Neural progenitor cell (in vitro differentiated cells): ENCODE measurements at regions not wholly inside any gene's neighbourhood (a gene's known extent, or its start where the extent isn't known, plus 50 kb on each side); places are given as distances from the start of the nearest gene placed in this dataset.

Source experiments
- DNase-seq: peaks from one replicate; pipeline ENCODE4 v3.0.0-alpha.2; 2016; ENCODE audit warnings: low spot score
- H2AFZ ChIP-seq: fragments of 200-600 bp; sonication (generic); replicated peaks from 2 replicates; pipeline ENCODE4 v1.6.1; 2016; ENCODE audit warnings: antibody characterized with exemption
- H3F3A ChIP-seq: fragments of 200-600 bp; sonication (generic); 2 replicates; pipeline ENCODE4 v1.6.1; 2016; ENCODE audit warnings: antibody characterized with exemption, low read depth
- H3K27ac ChIP-seq: fragments of 200-600 bp; sonication (generic); 2 replicates; pipeline ENCODE4 v1.5.1; 2016; ENCODE audit warnings: mild to moderate bottlenecking
- H3K27me3 ChIP-seq: fragments of 200-600 bp; sonication (generic); 2 replicates; pipeline ENCODE4 v1.6.1; 2016; ENCODE audit warnings: mild to moderate bottlenecking, moderate library complexity
- H3K36me3 ChIP-seq: fragments of 200-600 bp; sonication (generic); 2 replicates; pipeline ENCODE4 v1.5.1; 2016
- H3K4me1 ChIP-seq: fragments of 200-600 bp; sonication (generic); 2 replicates; pipeline ENCODE4 v1.6.1; 2016; ENCODE audit warnings: mixed run types
- H3K4me2 ChIP-seq: fragments of 200-600 bp; sonication (generic); 2 replicates; pipeline ENCODE4 v1.6.1; 2016
- H3K4me3 ChIP-seq: fragments of 200-600 bp; sonication (generic); 2 replicates; pipeline ENCODE4 v1.5.1; 2016
- H3K79me2 ChIP-seq: fragments of 200-600 bp; sonication (generic); 2 replicates; pipeline ENCODE4 v1.6.1; 2016; ENCODE audit warnings: low read depth
- H3K9ac ChIP-seq: fragments of 200-600 bp; sonication (generic); 2 replicates; pipeline ENCODE4 v1.6.1; 2016
- H3K9me3 ChIP-seq: fragments of 200-600 bp; sonication (generic); 2 replicates; pipeline ENCODE4 v1.5.1; 2016; ENCODE audit warnings: low read depth
- H4K20me1 ChIP-seq: fragments of 200-600 bp; sonication (generic); 2 replicates; pipeline ENCODE4 v1.6.1; 2016; ENCODE audit warnings: low read depth
- H3K27ac Mint-ChIP-seq: 3 replicates; pipeline ENCODE4 v1.8.0; 2021; ENCODE audit warnings: mixed read lengths
- H3K27me3 Mint-ChIP-seq: 2 replicates; pipeline ENCODE4 v1.8.0; 2022; ENCODE audit warnings: low read depth, mild to moderate bottlenecking, inconsistent platforms, moderate library complexity, mixed read lengths; ENCODE audit not compliant: insufficient read depth
- H3K36me3 Mint-ChIP-seq: 3 replicates; pipeline ENCODE4 v1.8.0; 2021; ENCODE audit warnings: mixed read lengths
- H3K4me1 Mint-ChIP-seq: 3 replicates; pipeline ENCODE4 v1.8.0; 2021; ENCODE audit warnings: mixed read lengths
- H3K4me3 Mint-ChIP-seq: 3 replicates; pipeline ENCODE4 v1.8.0; 2021; ENCODE audit warnings: mild to moderate bottlenecking, moderate library complexity, mixed read lengths
- H3K9me3 Mint-ChIP-seq: 3 replicates; pipeline ENCODE4 v1.8.0; 2020; ENCODE audit warnings: mixed read lengths
- EZH2 ChIP-seq: fragments of 200-600 bp; sonication (generic); IDR thresholded peaks from 2 replicates; pipeline ENCODE4 v1.6.1; 2017; ENCODE audit warnings: antibody characterized with exemption, mild to moderate bottlenecking, moderate library complexity
- EZH2phosphoT487 ChIP-seq: fragments of 200-600 bp; sonication (generic); IDR thresholded peaks from 2 replicates; pipeline ENCODE4 v1.6.1; 2017; ENCODE audit warnings: antibody characterized with exemption
- TF ChIP-seq, protein P1 (sequence below): fragments of 200-600 bp; sonication (generic); IDR thresholded peaks from 2 replicates; pipeline ENCODE4 v1.5.1; 2017; ENCODE audit warnings: antibody characterized with exemption, mild to moderate bottlenecking

DNA sequence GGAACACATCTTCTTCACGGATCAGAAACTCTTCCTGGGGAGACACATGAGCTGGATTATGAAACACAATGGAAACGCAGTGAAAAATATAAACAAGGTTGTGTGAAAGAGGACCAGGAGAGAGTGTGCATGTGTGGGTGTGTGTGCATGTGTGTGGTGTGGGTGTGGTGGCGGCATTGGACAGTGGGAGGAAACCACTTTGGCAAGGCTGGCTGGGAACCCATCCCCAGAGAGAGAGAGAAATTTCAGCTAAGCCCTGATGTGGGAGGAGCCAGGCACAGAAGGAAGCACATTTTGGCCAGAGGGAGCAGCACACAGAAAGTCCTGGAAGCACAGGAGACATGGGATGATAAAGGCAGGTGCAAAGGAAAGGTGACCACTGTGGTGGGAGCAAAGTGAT, 147.6 kb upstream of the COPS8 start:
- Histone ChIP-seq H3K4me1 (no peaks in the 10 kb centered on the region), H3K4me2 (no peak overlapping the region), H3K79me2 (no peaks in the 10 kb centered on the region), H3K27ac (no peak overlapping the region), H3K4me3 (no peak overlapping the region), H4K20me1 (no peaks in the 10 kb centered on the region), H3F3A (no peaks in the 10 kb centered on the region), H3K27me3 (no peaks in the 10 kb centered on the region), H3K9ac (no peak overlapping the region), H3K9me3 (no peaks in the 10 kb centered on the region), H2AFZ (no peak overlapping the region), H3K36me3 (no peaks in the 10 kb centered on the region)
- Mint-ChIP-seq H3K27me3 (peaks cover 6% of the 10 kb centered on the region), H3K36me3 (no peaks in the 10 kb centered on the region), H3K27ac (no peak overlapping the region), H3K4me1 (peaks cover 8% of the 10 kb centered on the region), H3K4me3 (no peak overlapping the region), H3K9me3 (no peaks in the 10 kb centered on the region)
- no peak for DNase-seq
- TF ChIP-seq, protein P1, sequence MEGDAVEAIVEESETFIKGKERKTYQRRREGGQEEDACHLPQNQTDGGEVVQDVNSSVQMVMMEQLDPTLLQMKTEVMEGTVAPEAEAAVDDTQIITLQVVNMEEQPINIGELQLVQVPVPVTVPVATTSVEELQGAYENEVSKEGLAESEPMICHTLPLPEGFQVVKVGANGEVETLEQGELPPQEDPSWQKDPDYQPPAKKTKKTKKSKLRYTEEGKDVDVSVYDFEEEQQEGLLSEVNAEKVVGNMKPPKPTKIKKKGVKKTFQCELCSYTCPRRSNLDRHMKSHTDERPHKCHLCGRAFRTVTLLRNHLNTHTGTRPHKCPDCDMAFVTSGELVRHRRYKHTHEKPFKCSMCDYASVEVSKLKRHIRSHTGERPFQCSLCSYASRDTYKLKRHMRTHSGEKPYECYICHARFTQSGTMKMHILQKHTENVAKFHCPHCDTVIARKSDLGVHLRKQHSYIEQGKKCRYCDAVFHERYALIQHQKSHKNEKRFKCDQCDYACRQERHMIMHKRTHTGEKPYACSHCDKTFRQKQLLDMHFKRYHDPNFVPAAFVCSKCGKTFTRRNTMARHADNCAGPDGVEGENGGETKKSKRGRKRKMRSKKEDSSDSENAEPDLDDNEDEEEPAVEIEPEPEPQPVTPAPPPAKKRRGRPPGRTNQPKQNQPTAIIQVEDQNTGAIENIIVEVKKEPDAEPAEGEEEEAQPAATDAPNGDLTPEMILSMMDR = no peak
- TF ChIP-seq EZH2 (no peak), EZH2phosphoT487 (no peak)

DNA sequence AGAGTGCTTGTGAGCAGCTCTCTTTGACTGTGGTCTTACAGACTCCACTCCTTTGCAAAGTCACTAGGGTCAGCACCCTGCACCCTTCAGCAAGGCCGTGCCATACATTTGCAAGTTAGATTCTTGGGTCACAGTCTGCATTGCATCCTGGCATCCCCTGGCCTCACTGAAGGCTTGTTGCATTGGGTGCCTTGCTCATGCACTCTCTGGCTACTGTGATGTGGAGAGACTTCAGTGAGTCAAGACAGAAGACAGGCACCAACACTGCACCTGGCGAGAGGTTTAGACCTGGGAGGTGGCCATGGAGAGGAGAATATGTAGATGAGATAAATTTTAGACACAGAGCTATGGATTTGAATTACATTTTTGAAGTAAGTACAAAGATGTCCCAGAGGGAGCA, 146.4 kb upstream of the COPS8 start:
- H3K27ac ChIP-seq = no peak overlapping the region
- peak overlapping the region; percentile 16 for H3K27ac Mint-ChIP-seq
- H3K79me2 ChIP-seq = no peaks in the 10 kb centered on the region
- no peak overlapping the region for H3K9ac ChIP-seq
- H4K20me1 ChIP-seq = no peaks in the 10 kb centered on the region
- no peak overlapping the region for H3K4me3 ChIP-seq
- no peak overlapping the region for H3K4me2 ChIP-seq
- H3K4me1 ChIP-seq = no peaks in the 10 kb centered on the region
- peaks cover 6% of the 10 kb centered on the region for H3K27me3 Mint-ChIP-seq
- DNase-seq = no peak
- no peak overlapping the region for H3K4me3 Mint-ChIP-seq
- H3K9me3 Mint-ChIP-seq = no peaks in the 10 kb centered on the region
- no peaks in the 10 kb centered on the region for H3K36me3 Mint-ChIP-seq
- TF ChIP-seq, protein P1 = no peak
- TF ChIP-seq EZH2phosphoT487 (no peak), EZH2 (no peak)
- H3F3A ChIP-seq = no peaks in the 10 kb centered on the region
- no peaks in the 10 kb centered on the region for H3K36me3 ChIP-seq
- H3K4me1 Mint-ChIP-seq = peaks cover 13% of the 10 kb centered on the region
- no peak overlapping the region for H2AFZ ChIP-seq
- H3K27me3 ChIP-seq = no peaks in the 10 kb centered on the region
- no peaks in the 10 kb centered on the region for H3K9me3 ChIP-seq

DNA sequence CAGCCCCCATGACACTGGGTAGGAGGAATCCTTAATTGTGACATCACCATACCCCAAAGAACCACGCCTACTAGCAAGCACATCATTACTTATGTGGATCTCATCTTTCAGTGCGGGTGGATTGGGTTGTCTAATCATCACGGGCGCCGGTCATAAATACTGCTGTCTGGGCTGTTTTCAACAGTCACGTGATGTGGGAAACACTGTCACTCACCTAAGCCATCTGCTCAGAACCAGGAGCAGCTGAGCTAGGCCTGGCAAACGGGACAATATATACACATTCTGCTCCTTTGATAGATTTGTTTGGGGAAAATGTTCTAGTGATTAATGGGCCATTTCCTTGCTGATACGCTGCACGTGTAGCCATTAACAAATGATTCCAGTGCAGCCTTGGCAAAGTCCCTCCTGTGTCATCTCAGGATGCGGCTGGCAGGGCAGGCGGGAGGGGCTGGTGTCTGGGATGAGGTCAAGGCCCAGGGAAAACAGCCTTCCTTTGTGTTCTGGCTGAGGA, 145.9 kb upstream of the COPS8 start:
- Histone ChIP-seq H3F3A (no peaks in the 10 kb centered on the region), H3K4me3 (no peak overlapping the region), H2AFZ (no peak overlapping the region), H3K36me3 (no peaks in the 10 kb centered on the region), H4K20me1 (no peaks in the 10 kb centered on the region), H3K9ac (no peak overlapping the region), H3K27ac (no peak overlapping the region), H3K79me2 (no peaks in the 10 kb centered on the region), H3K4me2 (no peak overlapping the region), H3K27me3 (no peaks in the 10 kb centered on the region), H3K9me3 (no peaks in the 10 kb centered on the region), H3K4me1 (no peaks in the 10 kb centered on the region)
- Mint-ChIP-seq H3K27me3 (peaks cover 6% of the 10 kb centered on the region), H3K4me1 (peaks cover 13% of the 10 kb centered on the region), H3K27ac (no peak overlapping the region), H3K4me3 (no peak overlapping the region), H3K36me3 (no peaks in the 10 kb centered on the region), H3K9me3 (no peaks in the 10 kb centered on the region)
- TF ChIP-seq EZH2 = no peak
- TF ChIP-seq, protein P1 = no peak
- no peak for TF ChIP-seq EZH2phosphoT487
- no peak for DNase-seq
